Fibroblast of lung (primary cell): ENCODE measurements at regions not wholly inside any gene's neighbourhood (a gene's known extent, or its start where the extent isn't known, plus 50 kb on each side); places are given as distances from the start of the nearest gene placed in this dataset.

ENCODE experiments used
- CTCF ChIP-seq, 2 donors: IDR thresholded peaks in 1 of 2; conservative IDR thresholded peaks in 1 of 2; 1 replicate in 1 of 2; 2 replicates in 1 of 2; pipeline ENCODE4 v1.5.1; 2011 to 2012; ENCODE audit warnings: low read length in 2 of 2, control low read depth in 1 of 2, inconsistent platforms in 1 of 2, low read depth in 1 of 2, mild to moderate bottlenecking in 1 of 2
- EZH2 ChIP-seq: IDR thresholded peaks from 2 replicates; pipeline ENCODE4 v1.5.1; 2012; ENCODE audit warnings: low read length, control low read depth, mild to moderate bottlenecking; ENCODE audit errors: missing control alignments

- TF ChIP-seq CTCF (conservative IDR thresholded peaks at IDR 0.05 in 1 of 2, IDR thresholded peaks at IDR 0.05 in 1 of 2; ENCODE audit: low read depth in 1 of 2, low read length in 2 of 2): no peak
- TF ChIP-seq EZH2: no peak
Observed at GRCh38 chr3:25174251-25174650, 253.8 kb upstream of the RARB start.
